Urinary bladder (tissue), 3 donors: ENCODE measurements at regions not wholly inside any gene's neighbourhood (a gene's known extent, or its start where the extent isn't known, plus 50 kb on each side); places are given as distances from the start of the nearest gene placed in this dataset.

Experiments used
- DNase-seq: peaks from one replicate; pipeline ENCODE4 v3.0.0-alpha.2; 2015; ENCODE audit errors: extremely low spot score
- H3K27ac ChIP-seq: one replicate; pipeline ENCODE4 v1.5.1; 2013; ENCODE audit warnings: low read depth, mild to moderate bottlenecking, moderate library complexity
- H3K36me3 ChIP-seq: one replicate; pipeline ENCODE4 v1.6.1; 2013; ENCODE audit warnings: mild to moderate bottlenecking, moderate library complexity; ENCODE audit not compliant: insufficient read depth
- H3K4me1 ChIP-seq: one replicate; pipeline ENCODE4 v1.6.1; 2013; ENCODE audit warnings: mild to moderate bottlenecking, moderate library complexity; ENCODE audit not compliant: insufficient read depth
- H3K4me3 ChIP-seq: one replicate; pipeline ENCODE4 v1.5.1; 2013; ENCODE audit warnings: low read depth, low read length
- WGBS: extraction: QIAGEN DNeasy Blood & Tissue Kit; methylation state at CpG from one replicate; pipeline ENCODE4 v1.1.7; 2013; 5-methylcytosine and 5-hydroxymethylcytosine counted together
- donor health status: healthy with polysubstance abuse.
- donor health status: healthy.

- DNase-seq = no peak
- Histone ChIP-seq H3K4me3 (no peak overlapping the region), H3K36me3 (no peaks in the 10 kb centered on the region), H3K27ac (no peak overlapping the region), H3K4me1 (no peaks in the 10 kb centered on the region)
- 21% methylated on average over 6 of the region's 6 CpGs for WGBS
Observed at GRCh38 chr6:138647006-138647405, 126.6 kb upstream of the CCDC28A start.

- WGBS = 96% methylated on average over 4 of the region's 4 CpGs
Observed at GRCh38 chr6:138648127-138648526, 125.4 kb upstream of the CCDC28A start.

GRCh38 chr6:138651491-138651890 lies 122.1 kb upstream of the CCDC28A start:
- no peaks in the 10 kb centered on the region for H3K4me1 ChIP-seq
- DNase-seq = no peak
- WGBS = 94% methylated on average over 4 of the region's 4 CpGs
- H3K4me3 ChIP-seq = no peak overlapping the region
- no peaks in the 10 kb centered on the region for H3K36me3 ChIP-seq
- no peak overlapping the region for H3K27ac ChIP-seq

More at GRCh38 chr6:138648127-138648526, 125.4 kb upstream of the CCDC28A start:
- Histone ChIP-seq H3K4me1 (no peaks in the 10 kb centered on the region), H3K36me3 (no peaks in the 10 kb centered on the region), H3K27ac (no peak overlapping the region), H3K4me3 (no peak overlapping the region)
- no peak for DNase-seq

GRCh38 chr6:138652824-138653223 lies 120.7 kb upstream of the CCDC28A start:
- 85% methylated on average over 1 of the region's 1 CpG for WGBS
- no peak for DNase-seq

GRCh38 chr6:138653435-138653834 lies 120.1 kb upstream of the CCDC28A start:
- no peak overlapping the region for H3K27ac ChIP-seq
- H3K36me3 ChIP-seq = no peaks in the 10 kb centered on the region
- H3K4me1 ChIP-seq = no peaks in the 10 kb centered on the region
- DNase-seq = no peak
- WGBS = 79% methylated on average over 6 of the region's 6 CpGs
- no peak overlapping the region for H3K4me3 ChIP-seq

More at GRCh38 chr6:138652824-138653223, 120.7 kb upstream of the CCDC28A start:
- H3K4me3 ChIP-seq = no peak overlapping the region
- H3K27ac ChIP-seq = no peak overlapping the region
- no peaks in the 10 kb centered on the region for H3K36me3 ChIP-seq
- H3K4me1 ChIP-seq = no peaks in the 10 kb centered on the region

GRCh38 chr6:138654715-138655634 lies 118.6 kb upstream of the CCDC28A start:
- Histone ChIP-seq H3K36me3 (no peaks in the 10 kb centered on the region), H3K27ac (no peak overlapping the region), H3K4me1 (no peaks in the 10 kb centered on the region), H3K4me3 (no peak overlapping the region)
- DNase-seq = no peak
- WGBS = 72% methylated on average over 6 of the region's 6 CpGs

- Histone ChIP-seq H3K4me1 (no peaks in the 10 kb centered on the region), H3K27ac (no peak overlapping the region)
- WGBS = 71% methylated on average over 6 of the region's 6 CpGs
Observed at GRCh38 chr6:138655828-138656227, 117.7 kb upstream of the CCDC28A start.

GRCh38 chr6:138656364-138657064 lies 117.1 kb upstream of the CCDC28A start:
- Histone ChIP-seq H3K36me3 (no peaks in the 10 kb centered on the region), H3K27ac (no peak overlapping the region), H3K4me1 (no peaks in the 10 kb centered on the region), H3K4me3 (no peak overlapping the region)
- DNase-seq = no peak
- 65% methylated on average over 7 of the region's 7 CpGs for WGBS

More at GRCh38 chr6:138655828-138656227, 117.7 kb upstream of the CCDC28A start:
- no peak overlapping the region for H3K4me3 ChIP-seq
- H3K36me3 ChIP-seq = no peaks in the 10 kb centered on the region
- no peak for DNase-seq

- no peaks in the 10 kb centered on the region for H3K4me1 ChIP-seq
- H3K27ac ChIP-seq = no peak overlapping the region
- no peaks in the 10 kb centered on the region for H3K36me3 ChIP-seq
- no peak overlapping the region for H3K4me3 ChIP-seq
- DNase-seq = no peak
- 56% methylated on average over 2 of the region's 2 CpGs for WGBS
Observed at GRCh38 chr6:138657065-138657425, 116.5 kb upstream of the CCDC28A start.

GRCh38 chr6:138659998-138660397 lies 113.6 kb upstream of the CCDC28A start:
- no peak for DNase-seq
- 64% methylated on average over 2 of the region's 2 CpGs for whole genome bisulfite sequencing
- no peak overlapping the region for H3K4me3 ChIP-seq
- no peaks in the 10 kb centered on the region for H3K4me1 ChIP-seq
- no peaks in the 10 kb centered on the region for H3K36me3 ChIP-seq
- H3K27ac ChIP-seq = peak overlapping the region; percentile 0

GRCh38 chr6:138662471-138662870 lies 111.1 kb upstream of the CCDC28A start:
- no peaks in the 10 kb centered on the region for H3K4me1 ChIP-seq
- H3K36me3 ChIP-seq = no peaks in the 10 kb centered on the region
- DNase-seq = peak; percentile 28
- no peak overlapping the region for H3K27ac ChIP-seq
- no peak overlapping the region for H3K4me3 ChIP-seq
- WGBS = 60% methylated on average over 2 of the region's 2 CpGs

- Histone ChIP-seq H3K27ac (no peak overlapping the region), H3K4me1 (no peaks in the 10 kb centered on the region), H3K4me3 (no peak overlapping the region), H3K36me3 (no peaks in the 10 kb centered on the region)
- WGBS = 74% methylated on average over 2 of the region's 2 CpGs
- DNase-seq = no peak
Observed at GRCh38 chr6:138663892-138664291, 109.7 kb upstream of the CCDC28A start.

GRCh38 chr6:138664745-138665144 lies 108.8 kb upstream of the CCDC28A start:
- H3K4me3 ChIP-seq = no peak overlapping the region
- H3K4me1 ChIP-seq = no peaks in the 10 kb centered on the region
- WGBS = 75% methylated on average over 2 of the region's 2 CpGs
- no peaks in the 10 kb centered on the region for H3K36me3 ChIP-seq
- no peak overlapping the region for H3K27ac ChIP-seq
- DNase-seq = no peak

GRCh38 chr6:138666636-138667035 lies 106.9 kb upstream of the CCDC28A start:
- H3K4me3 ChIP-seq = no peak overlapping the region
- DNase-seq = no peak
- 80% methylated on average over 6 of the region's 6 CpGs for WGBS
- H3K4me1 ChIP-seq = no peaks in the 10 kb centered on the region
- H3K36me3 ChIP-seq = no peaks in the 10 kb centered on the region
- H3K27ac ChIP-seq = no peak overlapping the region
